Stimulated activated memory B cell treated with anti-CD40 and anti-IgM and Interleukin-4, amounts not matched to agents 10 μg/mL and 1 μg/mL and 100 μg/mL, for 72 hours (primary cell): ENCODE measurements at regions not wholly inside any gene's neighbourhood (a gene's known extent, or its start where the extent isn't known, plus 50 kb on each side); places are given as distances from the start of the nearest gene placed in this dataset.

Source experiments
- ATAC-seq: fragments of 150-1000 bp; cut with Tn5 transposase; 2 replicates; pipeline ENCODE4 v1.10.0; 2021
- H3K27ac Mint-ChIP-seq: one replicate; pipeline ENCODE4 v1.8.0; 2022; ENCODE audit warnings: mild to moderate bottlenecking, mixed read lengths
- H3K27me3 Mint-ChIP-seq: one replicate; pipeline ENCODE4 v1.8.0; 2022; ENCODE audit warnings: mixed read lengths
- H3K36me3 Mint-ChIP-seq: one replicate; pipeline ENCODE4 v1.8.0; 2022; ENCODE audit warnings: mixed read lengths
- H3K4me1 Mint-ChIP-seq: one replicate; pipeline ENCODE4 v1.8.0; 2022; ENCODE audit warnings: mixed read lengths
- H3K4me3 Mint-ChIP-seq: one replicate; pipeline ENCODE4 v1.8.0; 2022; ENCODE audit warnings: mild to moderate bottlenecking, moderate library complexity, mixed read lengths
- H3K9me3 Mint-ChIP-seq: one replicate; pipeline ENCODE4 v1.8.0; 2022; ENCODE audit warnings: mixed read lengths

DNA sequence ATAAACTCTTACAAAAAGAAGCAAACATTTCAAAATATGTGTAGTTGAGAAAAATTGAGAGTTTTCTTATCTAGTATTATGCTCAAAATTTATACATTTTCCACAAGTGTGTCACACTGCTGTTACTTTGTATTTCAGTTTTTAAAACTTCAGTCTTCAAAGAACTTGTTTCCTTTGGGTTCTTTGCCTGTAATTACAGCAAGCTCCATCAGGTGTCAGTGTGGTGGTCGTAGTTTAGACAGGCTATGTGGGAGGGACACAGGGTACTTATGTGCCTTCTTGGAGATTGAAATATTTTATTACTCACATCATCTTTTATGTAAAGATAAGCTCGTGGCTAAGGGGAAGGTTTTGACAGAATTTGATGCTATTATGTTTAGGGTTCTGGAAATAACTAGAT lies 360.5 kb downstream of the FGFR2 start:
- Mint-ChIP-seq H3K4me1 (no peaks in the 10 kb centered on the region), H3K36me3 (no peaks in the 10 kb centered on the region), H3K27me3 (no peaks in the 10 kb centered on the region), H3K4me3 (no peak overlapping the region), H3K9me3 (peaks cover 12% of the 10 kb centered on the region), H3K27ac (no peak overlapping the region)
- ATAC-seq: no peak

DNA sequence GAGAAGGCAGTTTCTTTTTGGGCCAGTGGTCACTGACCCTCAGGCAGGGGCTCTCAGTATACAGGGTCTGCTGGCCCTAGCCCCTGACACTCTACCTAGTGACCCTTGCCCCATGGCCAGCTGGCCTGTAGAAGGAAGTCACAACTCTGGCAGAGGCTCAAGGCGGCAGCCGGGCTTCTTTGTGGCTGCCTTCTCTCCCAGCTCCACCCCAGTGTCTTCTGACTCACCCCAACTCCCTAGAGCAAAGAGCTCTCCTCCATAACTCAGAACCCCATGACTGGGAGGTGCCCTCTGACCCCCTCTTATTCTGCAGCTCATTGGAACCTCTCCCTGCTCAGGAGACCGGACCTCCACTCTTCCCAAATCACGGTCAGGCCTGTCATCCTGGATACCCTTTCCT lies 358.2 kb downstream of the FGFR2 start:
- H3K36me3 Mint-ChIP-seq: no peaks in the 10 kb centered on the region
- H3K27ac Mint-ChIP-seq: no peak overlapping the region
- H3K4me1 Mint-ChIP-seq: no peaks in the 10 kb centered on the region
- H3K4me3 Mint-ChIP-seq: no peak overlapping the region
- H3K9me3 Mint-ChIP-seq: peaks cover 12% of the 10 kb centered on the region
- no peak for ATAC-seq
- no peaks in the 10 kb centered on the region for H3K27me3 Mint-ChIP-seq

DNA sequence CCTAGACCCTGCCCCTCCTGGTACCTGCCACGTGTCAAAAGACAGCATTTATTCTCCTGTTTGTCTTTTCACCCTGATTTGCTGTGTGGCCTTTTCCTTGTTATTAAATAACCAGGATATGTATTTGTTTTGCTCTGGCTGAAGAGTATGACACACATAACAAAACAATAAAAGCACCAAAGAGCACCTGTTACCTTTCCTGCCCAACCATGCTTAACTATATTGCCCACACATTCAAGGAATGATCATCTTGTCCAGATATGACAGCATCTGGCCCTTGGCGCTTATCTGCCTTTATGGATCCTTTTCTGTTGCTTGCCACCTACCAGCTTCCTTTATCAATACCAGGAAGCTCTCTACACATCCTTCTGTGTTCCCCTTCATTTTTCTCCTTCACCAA lies 357.7 kb downstream of the FGFR2 start:
- no peak for ATAC-seq
- no peak overlapping the region for H3K27ac Mint-ChIP-seq
- no peaks in the 10 kb centered on the region for H3K36me3 Mint-ChIP-seq
- H3K4me1 Mint-ChIP-seq: no peaks in the 10 kb centered on the region
- H3K4me3 Mint-ChIP-seq: no peak overlapping the region
- H3K9me3 Mint-ChIP-seq: peaks cover 12% of the 10 kb centered on the region
- no peaks in the 10 kb centered on the region for H3K27me3 Mint-ChIP-seq

DNA sequence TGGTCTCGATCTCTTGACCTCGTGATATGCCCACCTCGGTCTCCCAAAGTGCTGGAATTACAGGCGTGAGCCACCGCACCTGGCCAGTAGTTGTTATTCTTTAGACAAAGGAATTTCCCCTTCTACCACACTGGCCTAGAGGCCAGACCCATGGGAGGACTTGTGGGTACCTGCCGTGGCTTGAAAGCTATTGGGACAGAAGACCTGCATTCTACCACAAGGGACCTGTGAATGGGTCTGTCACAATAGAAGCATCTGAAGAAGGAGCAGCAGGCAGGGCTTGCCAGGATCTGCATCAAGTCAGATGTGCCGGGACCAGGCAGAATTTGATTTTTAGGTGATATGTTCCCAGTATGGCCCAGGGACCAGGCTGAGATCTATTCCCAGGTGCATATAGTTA lies 356.9 kb downstream of the FGFR2 start:
- no peaks in the 10 kb centered on the region for H3K36me3 Mint-ChIP-seq
- H3K27me3 Mint-ChIP-seq: no peaks in the 10 kb centered on the region
- H3K9me3 Mint-ChIP-seq: peaks cover 8% of the 10 kb centered on the region
- H3K4me1 Mint-ChIP-seq: no peaks in the 10 kb centered on the region
- H3K4me3 Mint-ChIP-seq: no peak overlapping the region
- ATAC-seq: no peak
- H3K27ac Mint-ChIP-seq: no peak overlapping the region

DNA sequence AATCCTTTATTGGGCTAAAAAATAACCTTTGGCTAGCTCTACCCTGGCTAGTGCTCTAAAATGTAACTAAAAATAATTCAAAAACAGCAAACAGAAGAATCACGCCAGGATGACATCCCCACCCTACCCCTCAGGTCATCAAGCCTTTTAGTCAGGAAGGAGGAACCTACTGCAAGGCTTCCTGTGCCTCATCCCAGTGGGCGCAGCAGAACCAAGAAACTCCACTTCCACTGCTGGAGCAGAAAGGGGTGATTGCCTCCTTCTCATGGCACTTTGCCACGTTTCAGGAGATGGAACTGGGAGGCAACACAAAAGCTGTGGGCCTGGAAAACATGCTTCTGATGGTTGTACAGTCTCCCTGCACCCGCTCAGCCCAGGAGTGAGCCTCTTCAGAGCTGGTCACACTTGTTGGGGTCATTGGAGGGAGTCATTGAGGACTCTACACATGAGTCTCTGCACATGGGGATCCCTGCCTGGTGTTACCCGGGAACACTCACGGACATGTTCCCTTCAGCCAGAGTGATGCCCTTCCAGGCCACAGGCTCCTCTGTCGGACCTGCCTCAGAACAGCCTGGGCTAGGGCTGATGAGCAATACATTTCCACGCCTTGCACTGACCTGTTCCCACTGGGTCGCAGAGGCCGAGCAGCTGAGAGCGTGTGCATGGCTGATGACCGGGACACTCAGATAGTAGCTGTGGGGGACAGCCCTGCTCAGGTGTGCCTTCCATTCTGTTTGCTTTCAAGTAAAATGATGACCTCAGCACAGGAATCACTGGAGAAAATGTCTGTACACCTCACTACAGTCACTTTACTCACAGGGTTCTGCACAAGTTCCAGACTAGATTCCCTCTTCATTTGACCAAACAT lies 355.3 kb downstream of the FGFR2 start:
- ATAC-seq: no peak
- H3K4me3 Mint-ChIP-seq: no peak overlapping the region
- no peaks in the 10 kb centered on the region for H3K4me1 Mint-ChIP-seq

DNA sequence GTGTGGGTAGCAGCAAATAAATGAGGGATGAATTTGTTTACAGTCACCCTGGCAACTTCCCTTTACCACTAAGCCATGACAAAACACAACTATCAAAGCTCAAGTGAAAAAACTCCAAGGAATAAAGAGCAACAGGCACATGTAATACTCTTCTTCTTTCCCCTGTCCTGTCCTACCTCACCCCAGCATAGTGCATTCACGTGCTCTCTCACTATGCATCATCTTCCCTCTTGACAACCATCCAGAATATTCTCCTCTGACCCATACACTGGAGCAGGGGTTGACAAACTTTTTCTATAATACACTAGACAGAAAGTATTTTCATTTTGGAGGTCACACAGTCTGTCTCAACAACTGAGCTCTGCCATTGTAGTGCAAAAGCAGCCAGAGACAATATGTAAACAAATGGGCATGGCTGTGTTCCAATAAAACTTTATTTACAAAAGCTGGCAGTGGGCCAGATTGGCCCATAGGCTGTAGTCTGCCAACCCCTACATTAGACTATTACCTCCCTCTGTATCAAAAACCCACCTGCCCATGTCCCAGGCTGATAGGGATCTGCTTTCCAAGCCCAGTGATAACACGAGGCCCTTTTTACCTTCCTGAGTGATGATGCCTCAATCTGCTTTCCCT lies 354.5 kb downstream of the FGFR2 start:
- ATAC-seq: no peak
- Mint-ChIP-seq H3K27me3 (no peaks in the 10 kb centered on the region), H3K27ac (no peak overlapping the region), H3K4me3 (no peak overlapping the region), H3K4me1 (no peaks in the 10 kb centered on the region), H3K9me3 (no peaks in the 10 kb centered on the region), H3K36me3 (no peaks in the 10 kb centered on the region)

More for the DNA sequence above, 355.3 kb downstream of the FGFR2 start:
- Mint-ChIP-seq H3K9me3 (peaks cover 4% of the 10 kb centered on the region), H3K36me3 (no peaks in the 10 kb centered on the region), H3K27ac (no peak overlapping the region), H3K27me3 (no peaks in the 10 kb centered on the region)

DNA sequence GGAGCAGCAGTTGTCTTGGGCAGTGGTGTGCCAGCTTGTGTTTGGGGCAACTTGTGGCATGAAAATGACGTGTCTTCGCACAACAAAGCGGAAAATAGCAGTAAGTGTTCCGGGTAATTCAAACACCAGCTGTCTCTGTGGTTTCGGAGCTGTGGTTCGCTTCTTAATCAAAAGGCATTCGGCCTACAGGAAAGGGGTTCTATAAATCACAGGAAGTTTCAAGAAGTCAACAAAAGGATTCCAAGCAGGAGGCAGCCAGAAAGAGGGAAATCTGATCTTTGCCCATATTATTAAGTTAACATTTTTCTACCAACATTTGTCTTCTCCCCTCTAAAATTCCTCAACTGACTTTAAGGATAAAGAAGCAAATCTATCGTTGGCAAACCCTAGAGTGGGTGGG lies 353.4 kb downstream of the FGFR2 start:
- no peak overlapping the region for H3K27ac Mint-ChIP-seq
- no peak overlapping the region for H3K4me3 Mint-ChIP-seq
- no peaks in the 10 kb centered on the region for H3K27me3 Mint-ChIP-seq
- no peaks in the 10 kb centered on the region for H3K9me3 Mint-ChIP-seq
- no peak for ATAC-seq
- H3K36me3 Mint-ChIP-seq: no peaks in the 10 kb centered on the region
- no peaks in the 10 kb centered on the region for H3K4me1 Mint-ChIP-seq

DNA sequence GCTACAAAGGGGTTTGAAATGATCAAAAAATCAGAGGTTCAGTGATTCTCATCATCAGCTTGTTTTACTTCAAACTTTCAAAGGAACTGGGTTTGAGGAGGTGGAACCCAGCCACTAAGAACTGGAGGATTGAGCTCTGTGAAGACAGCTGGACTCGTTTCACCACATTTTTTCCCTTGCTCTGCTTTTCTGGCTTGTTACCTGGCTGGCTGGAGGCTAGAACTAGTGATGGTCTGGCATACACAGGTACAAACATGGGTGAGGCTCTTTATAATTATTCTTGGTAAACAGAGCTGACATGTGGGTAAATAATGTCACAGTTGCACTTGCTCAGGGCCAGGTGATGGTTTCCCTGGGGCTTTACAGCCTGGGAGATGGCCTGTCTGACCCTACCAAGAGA lies 352.5 kb downstream of the FGFR2 start:
- Mint-ChIP-seq H3K36me3 (no peaks in the 10 kb centered on the region), H3K4me1 (no peaks in the 10 kb centered on the region), H3K9me3 (no peaks in the 10 kb centered on the region), H3K27ac (no peak overlapping the region), H3K4me3 (no peak overlapping the region), H3K27me3 (no peaks in the 10 kb centered on the region)
- no peak for ATAC-seq

DNA sequence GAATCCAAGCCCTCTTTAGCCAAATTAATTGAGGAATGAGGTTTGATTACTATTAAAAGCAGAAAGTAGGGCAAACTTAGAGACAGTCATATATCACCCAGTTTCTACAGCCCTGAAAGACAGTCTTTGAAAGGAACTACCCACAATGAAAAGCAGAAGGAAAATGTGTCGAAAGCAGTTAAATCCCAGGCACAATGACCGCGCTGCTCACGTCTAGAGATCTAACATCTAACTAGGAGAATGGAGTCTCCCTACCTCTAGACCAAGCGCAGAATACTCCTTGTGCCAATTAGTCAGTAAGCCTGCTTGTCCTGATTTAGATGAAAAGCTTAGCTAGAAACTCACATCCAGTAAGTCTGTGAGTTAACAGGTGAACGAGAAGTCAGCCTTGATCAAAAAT lies 350.0 kb downstream of the FGFR2 start:
- no peak for ATAC-seq
- Mint-ChIP-seq H3K9me3 (no peaks in the 10 kb centered on the region), H3K4me1 (no peaks in the 10 kb centered on the region), H3K36me3 (no peaks in the 10 kb centered on the region), H3K27ac (no peak overlapping the region), H3K27me3 (no peaks in the 10 kb centered on the region), H3K4me3 (no peak overlapping the region)

DNA sequence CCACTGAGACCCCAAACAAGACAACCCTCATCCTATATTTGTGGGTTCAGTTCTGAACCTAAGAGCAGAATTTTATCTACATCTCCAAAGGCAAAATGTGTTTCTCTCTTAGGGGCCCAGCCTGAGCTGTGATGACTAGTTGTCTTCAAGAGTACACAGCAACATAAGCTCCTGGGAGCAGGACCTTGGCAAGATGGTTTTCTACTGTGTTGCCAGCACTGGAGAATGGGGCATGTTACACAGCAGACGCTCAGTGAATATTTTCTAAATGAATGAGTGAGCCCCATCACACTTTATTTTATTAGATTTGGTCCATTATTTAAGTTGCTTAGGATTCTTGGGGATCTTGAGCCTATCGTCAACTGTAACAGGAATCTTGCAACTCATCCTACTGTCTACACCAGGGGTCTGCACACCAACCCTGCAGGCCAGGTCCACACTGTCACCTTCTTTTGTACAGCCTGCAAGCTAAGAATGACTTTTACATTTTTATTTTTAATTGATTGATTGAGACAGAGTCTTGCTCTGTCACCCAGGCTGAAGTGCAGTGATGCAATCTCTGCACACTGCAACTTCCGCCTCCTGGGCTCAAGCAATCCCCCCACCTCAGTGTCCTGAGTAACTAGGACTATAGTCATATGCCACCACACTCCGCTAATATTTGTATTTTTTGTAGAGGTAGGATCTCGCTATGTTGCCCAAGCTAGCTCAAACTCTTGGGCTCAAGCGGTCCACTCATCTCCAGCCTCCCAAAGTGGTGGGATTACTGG lies 347.1 kb downstream of the FGFR2 start:
- no peaks in the 10 kb centered on the region for H3K27me3 Mint-ChIP-seq
- ATAC-seq: no peak
- no peaks in the 10 kb centered on the region for H3K9me3 Mint-ChIP-seq

DNA sequence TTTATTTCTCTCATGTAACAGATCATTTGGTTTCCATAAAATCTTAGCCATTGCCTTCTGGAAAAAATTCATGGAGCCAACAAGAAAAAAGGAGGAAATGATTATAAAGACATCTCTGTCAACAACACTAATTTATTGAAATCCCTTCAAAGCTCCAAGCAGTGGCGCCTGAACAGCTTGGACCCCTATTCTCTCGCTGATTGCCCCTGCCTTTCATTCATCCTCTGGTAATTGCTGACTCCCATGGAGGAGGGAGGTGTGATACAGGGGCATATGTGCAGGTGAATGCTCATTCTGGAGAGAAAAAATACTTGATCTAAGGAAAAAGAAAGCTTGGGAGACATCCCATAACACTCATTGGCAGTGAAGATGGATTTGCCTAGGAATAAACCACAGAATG lies 345.5 kb downstream of the FGFR2 start:
- H3K27me3 Mint-ChIP-seq: no peaks in the 10 kb centered on the region
- no peaks in the 10 kb centered on the region for H3K36me3 Mint-ChIP-seq
- H3K4me1 Mint-ChIP-seq: no peaks in the 10 kb centered on the region
- ATAC-seq: no peak
- no peak overlapping the region for H3K27ac Mint-ChIP-seq
- H3K9me3 Mint-ChIP-seq: peaks cover 3% of the 10 kb centered on the region
- H3K4me3 Mint-ChIP-seq: no peak overlapping the region

More for the DNA sequence above, 347.1 kb downstream of the FGFR2 start:
- Mint-ChIP-seq H3K27ac (no peak overlapping the region), H3K4me1 (no peaks in the 10 kb centered on the region), H3K36me3 (no peaks in the 10 kb centered on the region), H3K4me3 (no peak overlapping the region)

DNA sequence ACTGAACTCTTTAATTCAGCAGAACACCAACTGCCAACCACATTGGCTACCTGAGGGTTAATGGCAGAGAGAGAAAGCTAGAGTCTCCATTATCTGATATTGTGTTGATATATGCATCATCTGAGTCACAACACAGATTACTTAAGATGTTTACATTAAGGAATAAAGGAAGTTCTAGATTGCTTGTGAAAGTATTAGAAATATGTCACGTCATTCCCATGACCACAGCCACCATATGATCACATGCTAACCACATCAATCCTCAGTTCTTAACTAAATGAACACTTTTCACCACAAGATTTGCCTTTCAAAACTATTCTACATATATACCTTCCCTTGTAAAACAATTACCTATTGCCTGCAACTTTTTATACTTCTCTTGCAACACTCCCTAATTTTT lies 337.9 kb downstream of the FGFR2 start:
- Mint-ChIP-seq H3K27me3 (no peaks in the 10 kb centered on the region), H3K9me3 (peaks cover 8% of the 10 kb centered on the region), H3K4me1 (no peaks in the 10 kb centered on the region), H3K27ac (no peak overlapping the region), H3K36me3 (no peaks in the 10 kb centered on the region), H3K4me3 (no peak overlapping the region)
- no peak for ATAC-seq

DNA sequence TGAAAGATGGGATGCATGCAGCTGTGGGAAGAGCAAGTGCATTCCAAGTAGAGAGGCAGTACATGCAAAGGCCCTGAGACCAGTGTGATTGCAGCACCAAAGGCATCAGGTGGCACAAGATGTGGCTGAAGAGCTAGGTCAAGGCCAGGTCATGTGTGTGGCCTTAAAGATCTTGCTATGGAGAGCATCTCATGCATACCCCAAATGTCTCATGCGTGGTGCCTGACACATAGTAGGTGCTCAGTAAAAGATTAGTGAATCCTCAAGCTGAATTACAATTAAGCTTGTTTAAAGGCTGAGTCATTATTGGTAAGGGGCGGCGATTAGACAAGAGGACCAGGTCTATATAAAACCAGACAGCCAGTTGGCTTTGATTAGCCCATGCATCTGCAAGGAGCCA lies 336.6 kb downstream of the FGFR2 start:
- no peaks in the 10 kb centered on the region for H3K4me1 Mint-ChIP-seq

DNA sequence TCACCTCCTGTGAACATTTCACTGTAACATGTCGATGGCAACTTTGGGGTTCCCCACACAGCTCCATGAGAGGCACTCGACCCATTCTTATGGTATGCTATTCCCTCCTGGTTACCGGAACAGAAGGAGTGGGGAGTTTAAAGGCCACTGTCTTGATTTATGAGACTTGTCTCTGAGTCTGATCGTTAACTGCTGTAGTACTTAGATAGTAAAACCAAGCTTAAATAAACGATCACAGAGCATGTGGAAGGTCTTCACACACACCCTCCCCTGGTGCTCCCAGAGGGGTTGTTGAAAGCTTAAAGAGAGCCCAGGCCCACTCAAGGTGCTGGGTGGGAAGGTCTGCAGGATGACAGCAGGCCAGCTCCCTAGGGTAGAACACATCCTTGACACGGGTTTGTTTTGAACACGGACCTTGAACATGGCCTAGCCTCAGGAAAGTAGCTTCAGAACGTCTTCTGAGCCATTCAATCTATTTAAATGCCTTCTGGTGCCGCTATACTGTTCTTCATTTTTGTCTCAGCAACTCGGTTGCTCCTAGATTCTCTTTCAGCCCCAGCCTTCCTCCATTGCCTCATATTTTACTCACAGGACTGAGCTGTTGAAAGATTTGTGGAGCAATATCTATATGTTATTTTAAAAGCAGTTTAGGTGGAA lies 335.3 kb downstream of the FGFR2 start:
- H3K27me3 Mint-ChIP-seq: no peaks in the 10 kb centered on the region
- H3K27ac Mint-ChIP-seq: no peak overlapping the region
- H3K9me3 Mint-ChIP-seq: peaks cover 12% of the 10 kb centered on the region
- H3K36me3 Mint-ChIP-seq: no peaks in the 10 kb centered on the region
- no peak for ATAC-seq
- no peak overlapping the region for H3K4me3 Mint-ChIP-seq
- no peaks in the 10 kb centered on the region for H3K4me1 Mint-ChIP-seq

More for the DNA sequence above, 336.6 kb downstream of the FGFR2 start:
- H3K27me3 Mint-ChIP-seq: no peaks in the 10 kb centered on the region
- no peak for ATAC-seq
- H3K4me3 Mint-ChIP-seq: no peak overlapping the region
- H3K9me3 Mint-ChIP-seq: peaks cover 8% of the 10 kb centered on the region
- no peaks in the 10 kb centered on the region for H3K36me3 Mint-ChIP-seq
- H3K27ac Mint-ChIP-seq: no peak overlapping the region

DNA sequence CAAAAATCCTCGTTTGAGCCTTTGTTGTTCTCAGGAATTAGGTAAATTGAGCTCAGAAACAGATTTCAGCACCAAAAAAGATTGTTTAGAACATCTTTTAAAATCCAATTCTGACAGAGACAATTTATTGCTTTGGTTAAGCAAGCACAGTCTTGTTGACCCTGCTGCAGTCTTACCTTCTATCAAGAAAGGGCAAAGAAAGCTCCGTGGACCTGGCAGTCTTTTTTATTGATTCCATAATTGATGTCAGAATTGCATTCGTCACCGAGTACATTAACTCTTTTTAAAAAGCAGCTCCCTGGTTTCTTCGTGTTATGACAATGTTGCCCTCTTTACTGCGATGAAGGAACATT lies 334.8 kb downstream of the FGFR2 start:
- H3K36me3 Mint-ChIP-seq: no peaks in the 10 kb centered on the region
- H3K4me1 Mint-ChIP-seq: no peaks in the 10 kb centered on the region
- H3K27ac Mint-ChIP-seq: no peak overlapping the region
- H3K9me3 Mint-ChIP-seq: peaks cover 12% of the 10 kb centered on the region
- no peak overlapping the region for H3K4me3 Mint-ChIP-seq
- ATAC-seq: no peak
- H3K27me3 Mint-ChIP-seq: no peaks in the 10 kb centered on the region
